ENCODE measurements at regions not wholly inside any gene's neighbourhood (a gene's known extent, or its start where the extent isn't known, plus 50 kb on each side); places are given as distances from the start of the nearest gene placed in this dataset.

DNA sequence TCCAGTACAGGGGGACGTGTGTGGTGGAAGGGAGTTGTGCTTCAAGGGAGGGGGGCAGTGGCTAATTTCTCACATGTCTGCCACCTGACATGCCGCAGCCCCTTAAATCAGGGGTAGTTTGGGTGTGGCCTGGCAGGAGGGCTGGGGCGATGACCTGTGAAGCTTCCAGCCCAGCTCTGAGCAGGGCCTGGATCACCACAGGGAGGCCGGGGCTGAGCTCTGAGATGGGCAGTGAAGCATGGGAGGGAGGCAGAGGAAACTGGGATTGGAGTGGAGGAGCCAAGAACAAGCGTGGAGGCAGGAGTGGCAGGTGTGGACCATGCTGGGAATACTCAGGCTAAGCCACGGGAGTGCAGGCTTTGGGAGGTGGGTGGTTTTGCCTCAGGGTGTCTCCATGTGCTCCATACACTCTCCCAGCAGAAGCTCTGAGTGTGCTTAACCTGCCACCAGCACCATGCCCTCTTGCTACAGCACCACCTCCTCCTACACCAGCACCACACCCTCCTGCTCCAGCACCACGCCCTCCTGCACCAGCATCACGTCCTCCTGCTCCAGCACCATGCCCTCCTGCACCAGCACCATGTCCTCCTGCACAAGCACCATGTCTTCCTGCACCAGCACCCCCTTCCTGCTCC, 99.3 kb upstream of the SHH start:
- in situ Hi-C loops (cut with HindIII; ENCODE audit: low sequenced_read_pairs) = no loop called here
- DNase-seq (ENCODE audit: low read depth) = no peak
- H3K4me3 ChIP-seq (ENCODE audit: low read depth, low read length) = no peak overlapping the region
- TF ChIP-seq, protein P1, sequence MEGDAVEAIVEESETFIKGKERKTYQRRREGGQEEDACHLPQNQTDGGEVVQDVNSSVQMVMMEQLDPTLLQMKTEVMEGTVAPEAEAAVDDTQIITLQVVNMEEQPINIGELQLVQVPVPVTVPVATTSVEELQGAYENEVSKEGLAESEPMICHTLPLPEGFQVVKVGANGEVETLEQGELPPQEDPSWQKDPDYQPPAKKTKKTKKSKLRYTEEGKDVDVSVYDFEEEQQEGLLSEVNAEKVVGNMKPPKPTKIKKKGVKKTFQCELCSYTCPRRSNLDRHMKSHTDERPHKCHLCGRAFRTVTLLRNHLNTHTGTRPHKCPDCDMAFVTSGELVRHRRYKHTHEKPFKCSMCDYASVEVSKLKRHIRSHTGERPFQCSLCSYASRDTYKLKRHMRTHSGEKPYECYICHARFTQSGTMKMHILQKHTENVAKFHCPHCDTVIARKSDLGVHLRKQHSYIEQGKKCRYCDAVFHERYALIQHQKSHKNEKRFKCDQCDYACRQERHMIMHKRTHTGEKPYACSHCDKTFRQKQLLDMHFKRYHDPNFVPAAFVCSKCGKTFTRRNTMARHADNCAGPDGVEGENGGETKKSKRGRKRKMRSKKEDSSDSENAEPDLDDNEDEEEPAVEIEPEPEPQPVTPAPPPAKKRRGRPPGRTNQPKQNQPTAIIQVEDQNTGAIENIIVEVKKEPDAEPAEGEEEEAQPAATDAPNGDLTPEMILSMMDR (IDR thresholded peaks at IDR 0.05; ENCODE audit: low read depth, low read length, missing control alignments) = no peak

DNA sequence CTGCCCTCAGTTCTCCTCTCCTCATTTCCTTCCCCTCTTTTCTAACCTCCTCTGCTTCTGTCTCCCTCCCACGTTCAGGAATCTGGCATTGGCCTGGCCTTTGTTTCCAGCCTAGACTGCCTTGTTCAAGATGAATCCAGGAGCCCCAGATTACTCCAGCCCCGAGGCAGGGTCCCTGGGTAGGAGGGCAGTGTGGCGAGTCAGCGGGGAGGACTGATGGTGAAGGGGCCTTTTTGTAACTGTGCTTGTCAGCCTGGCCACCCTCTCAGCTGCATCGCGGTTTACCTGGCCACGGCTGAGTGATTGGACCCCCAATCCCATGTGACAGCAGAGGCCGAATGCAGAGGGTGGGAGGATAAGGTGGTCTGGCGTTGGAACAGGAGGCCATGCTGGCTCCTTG, 96.1 kb upstream of the SHH start:
- no peak overlapping the region for H3K4me3 ChIP-seq (ENCODE audit: low read depth, low read length)
- DNase-seq (ENCODE audit: low read depth) = no peak
- TF ChIP-seq, protein P1 (IDR thresholded peaks at IDR 0.05; ENCODE audit: low read depth, low read length, missing control alignments) = no peak
- in situ Hi-C loops (cut with HindIII; ENCODE audit: low sequenced_read_pairs) = no loop called here

DNA sequence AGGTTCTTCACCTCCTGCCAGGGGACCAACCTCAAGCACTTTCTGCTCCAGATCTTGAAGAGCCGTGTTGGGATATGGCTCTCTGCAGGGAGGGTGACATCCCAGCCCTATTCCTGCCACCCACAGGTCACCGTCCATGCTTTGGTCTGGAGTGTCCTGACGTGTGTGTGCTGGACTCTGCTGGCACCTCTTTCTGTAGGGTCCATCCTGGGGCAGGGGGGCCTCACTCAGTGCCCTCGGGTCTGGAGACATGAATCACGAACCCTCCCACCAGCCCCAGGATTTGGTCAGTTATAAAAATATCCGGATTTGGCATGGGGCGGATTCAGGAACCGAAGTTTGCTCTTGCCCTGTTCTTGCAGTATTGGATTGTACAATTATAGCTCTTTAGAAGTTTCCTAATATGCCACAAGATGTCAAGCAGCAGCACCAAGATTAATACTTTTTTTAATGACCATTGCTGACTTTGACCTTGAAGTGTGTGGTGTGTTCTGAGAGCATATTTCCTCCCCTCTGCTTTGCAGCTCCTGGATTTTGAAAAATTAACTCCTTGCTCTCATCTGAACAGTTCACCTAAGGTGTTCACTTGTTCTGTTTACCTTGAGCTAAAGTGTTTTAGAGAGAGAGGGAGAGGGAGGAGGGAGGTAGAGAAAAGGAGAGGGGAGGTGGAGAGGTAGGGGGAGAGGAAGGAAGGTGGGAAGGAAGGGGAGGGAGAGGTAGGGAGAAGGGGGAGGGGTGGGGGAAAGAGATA, 95.4 kb upstream of the SHH start:
- no peak overlapping the region for H3K4me3 ChIP-seq (ENCODE audit: low read depth, low read length)
- no peak for DNase-seq (ENCODE audit: low read depth)
- in situ Hi-C loops (cut with HindIII; ENCODE audit: low sequenced_read_pairs) = no loop called here
- TF ChIP-seq, protein P1 (IDR thresholded peaks at IDR 0.05; ENCODE audit: low read depth, low read length, missing control alignments) = no peak

DNA sequence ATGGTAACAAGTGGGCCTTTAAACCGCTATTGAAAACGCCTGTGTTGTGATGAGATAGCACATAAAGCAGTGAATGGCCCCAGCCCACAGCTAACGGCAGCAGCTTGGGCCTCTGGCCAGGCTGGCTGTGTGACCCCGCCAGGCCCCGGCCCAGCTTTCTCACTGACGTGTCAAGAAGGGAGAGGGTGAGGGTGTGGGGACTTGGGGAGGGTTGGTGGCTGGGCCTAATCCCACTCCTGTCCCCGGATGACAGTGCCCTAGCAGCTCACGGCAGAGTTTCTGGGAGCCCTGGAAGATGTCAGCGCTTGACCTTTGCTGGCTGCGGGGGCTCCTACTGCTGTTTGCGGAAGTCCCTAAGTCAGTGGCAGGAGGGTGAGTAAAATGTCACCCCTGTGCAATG, 88.9 kb upstream of the SHH start:
- in situ Hi-C loops (cut with HindIII; ENCODE audit: low sequenced_read_pairs) = no loop called here
- no peak for DNase-seq (ENCODE audit: low read depth)
- no peak overlapping the region for H3K4me3 ChIP-seq (ENCODE audit: low read depth, low read length)
- TF ChIP-seq, protein P1 (IDR thresholded peaks at IDR 0.05; ENCODE audit: low read depth, low read length, missing control alignments) = no peak

DNA sequence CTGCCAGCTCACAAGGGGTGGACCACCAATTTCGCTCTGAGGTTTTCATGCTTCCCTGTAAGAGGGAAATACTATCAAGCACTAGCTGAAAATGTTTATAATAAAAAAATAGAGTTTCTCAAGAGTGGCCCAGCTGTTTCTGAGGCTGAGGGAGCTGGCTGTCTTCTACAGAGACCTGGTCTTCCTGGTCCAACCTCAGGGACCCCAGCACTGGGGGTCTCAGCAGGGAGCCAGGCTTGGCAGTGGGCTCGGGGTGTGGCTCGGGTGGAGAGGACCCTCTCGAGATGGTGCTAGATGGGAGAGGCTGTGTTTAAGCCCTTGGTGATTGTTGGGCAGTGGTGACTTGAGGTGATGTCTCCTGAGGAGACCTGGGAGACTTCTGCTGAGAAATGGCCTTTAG, 87.3 kb upstream of the SHH start:
- TF ChIP-seq, protein P1 (IDR thresholded peaks at IDR 0.05; ENCODE audit: low read depth, low read length, missing control alignments) = no peak
- DNase-seq (ENCODE audit: low read depth) = no peak
- in situ Hi-C loops (cut with HindIII; ENCODE audit: low sequenced_read_pairs) = no loop called here
- H3K4me3 ChIP-seq (ENCODE audit: low read depth, low read length) = no peak overlapping the region

DNA sequence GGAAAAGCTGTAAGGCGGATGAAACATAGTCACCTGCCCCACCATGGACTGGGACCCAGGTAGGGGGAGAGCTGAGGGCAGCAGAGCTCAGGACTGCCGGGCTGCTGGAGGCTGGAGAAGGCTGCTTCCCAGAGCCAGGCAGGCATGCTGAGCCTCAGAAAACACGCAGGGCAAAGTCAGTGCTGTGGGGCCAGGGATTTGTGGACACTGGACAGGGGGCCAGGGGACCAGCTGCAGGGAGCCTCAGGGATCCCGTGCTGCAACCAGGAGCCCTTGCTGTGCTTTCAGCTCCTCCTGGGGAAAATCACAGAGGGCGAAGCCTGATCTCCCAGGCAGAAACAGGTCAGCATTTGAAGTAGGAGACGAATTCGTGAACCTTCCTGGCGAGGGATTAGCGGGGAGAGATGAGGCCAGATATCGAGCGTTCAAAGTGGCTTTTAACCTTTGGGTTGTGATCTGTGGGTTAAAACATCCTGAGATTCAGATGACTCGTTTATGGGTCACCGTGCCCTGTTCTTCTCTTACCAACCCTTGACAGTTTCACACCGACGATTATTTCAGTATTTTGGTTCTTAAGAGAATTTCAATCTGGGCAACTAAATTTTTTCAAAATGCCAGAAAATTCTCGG, 85.6 kb upstream of the SHH start:
- TF ChIP-seq, protein P1 (IDR thresholded peaks at IDR 0.05; ENCODE audit: low read depth, low read length, missing control alignments) = no peak
- in situ Hi-C loops (cut with HindIII; ENCODE audit: low sequenced_read_pairs) = no loop called here
- DNase-seq (ENCODE audit: low read depth) = no peak
- no peak overlapping the region for H3K4me3 ChIP-seq (ENCODE audit: low read depth, low read length)

Measured in astrocyte of the cerebellum (primary cell).